HG03135 (cell line): ENCODE measurements at regions not wholly inside any gene's neighbourhood (a gene's known extent, or its start where the extent isn't known, plus 50 kb on each side); places are given as distances from the start of the nearest gene placed in this dataset.

Experiments
- ATAC-seq: cut with Tn5 transposase; IDR thresholded peaks from one replicate; pipeline ENCODE4 v1.9.1; 2021; ENCODE audit warnings: mild to moderate bottlenecking, moderate library complexity; ENCODE audit not compliant: unreplicated experiment

- ATAC-seq: no peak
These were observed 119.8 kb upstream of the TLE3 start for GRCh38 chr15:70217226-70218160.

- no peak for ATAC-seq
These were observed 118.2 kb upstream of the TLE3 start for GRCh38 chr15:70215951-70216350.

- no peak for ATAC-seq
These were observed 117.4 kb upstream of the TLE3 start for GRCh38 chr15:70214941-70215635.

- no peak for ATAC-seq
These were observed 116.6 kb upstream of the TLE3 start for GRCh38 chr15:70214276-70214675.

- no peak for ATAC-seq
These were observed 116.1 kb upstream of the TLE3 start for GRCh38 chr15:70213794-70214193.

GRCh38 chr15:70212963-70213315 lies 115.2 kb upstream of the TLE3 start:
- no peak for ATAC-seq

GRCh38 chr15:70212286-70212962 lies 114.7 kb upstream of the TLE3 start:
- no peak for ATAC-seq

- ATAC-seq: no peak
These were observed 112.8 kb upstream of the TLE3 start for GRCh38 chr15:70210528-70210927.

- ATAC-seq: no peak
These were observed 112.4 kb upstream of the TLE3 start for GRCh38 chr15:70210076-70210475.

GRCh38 chr15:70209499-70209898 lies 111.8 kb upstream of the TLE3 start:
- ATAC-seq: no peak

GRCh38 chr15:70208332-70208731 lies 110.6 kb upstream of the TLE3 start:
- no peak for ATAC-seq

- no peak for ATAC-seq
These were observed 109.0 kb upstream of the TLE3 start for GRCh38 chr15:70206668-70207067.

GRCh38 chr15:70204652-70205051 lies 106.9 kb upstream of the TLE3 start:
- no peak for ATAC-seq

- no peak for ATAC-seq
These were observed 106.4 kb upstream of the TLE3 start for GRCh38 chr15:70203981-70204560.

GRCh38 chr15:70202756-70203155 lies 105.0 kb upstream of the TLE3 start:
- ATAC-seq: no peak

GRCh38 chr15:70201425-70201775 lies 103.7 kb upstream of the TLE3 start:
- ATAC-seq: no peak

- ATAC-seq: no peak
These were observed 103.1 kb upstream of the TLE3 start for GRCh38 chr15:70200511-70201424.

GRCh38 chr15:70199540-70200410 lies 102.1 kb upstream of the TLE3 start:
- no peak for ATAC-seq

GRCh38 chr15:70199124-70199482 lies 101.4 kb upstream of the TLE3 start:
- no peak for ATAC-seq
